ENCODE measurements at regions not wholly inside any gene's neighbourhood (a gene's known extent, or its start where the extent isn't known, plus 50 kb on each side); places are given as distances from the start of the nearest gene placed in this dataset.

- Mint-ChIP-seq H3K27me3 (ENCODE audit: unreplicated experiment) (no peaks in the 10 kb centered on the region), H3K36me3 (ENCODE audit: unreplicated experiment) (no peaks in the 10 kb centered on the region), H3K9me3 (ENCODE audit: unreplicated experiment) (no peaks in the 10 kb centered on the region), H3K27ac (ENCODE audit: unreplicated experiment) (peak overlapping the region; percentile 36), H3K4me3 (ENCODE audit: unreplicated experiment) (no peak overlapping the region), H3K4me1 (ENCODE audit: unreplicated experiment) (peaks cover 40% of the 10 kb centered on the region)
- no peak for DNase-seq (ENCODE audit: extremely low spot score, unreplicated experiment)
- no peak for TF ChIP-seq CTCF (IDR thresholded peaks at IDR 0.05)
These were observed 310.5 kb upstream of the THBS1 start for GRCh38 chr15:39270221-39270855.

GRCh38 chr15:39270934-39271333 is 309.9 kb upstream of the THBS1 start:
- no peaks in the 10 kb centered on the region for H3K9me3 Mint-ChIP-seq (ENCODE audit: unreplicated experiment)
- H3K36me3 Mint-ChIP-seq (ENCODE audit: unreplicated experiment): no peaks in the 10 kb centered on the region
- H3K27ac Mint-ChIP-seq (ENCODE audit: unreplicated experiment): peak overlapping the region; percentile 36

GRCh38 chr15:39272901-39273300 is 308.0 kb upstream of the THBS1 start:
- no peak for TF ChIP-seq CTCF (IDR thresholded peaks at IDR 0.05)
- H3K27me3 Mint-ChIP-seq (ENCODE audit: unreplicated experiment): no peaks in the 10 kb centered on the region
- DNase-seq (ENCODE audit: extremely low spot score, unreplicated experiment): no peak
- no peak overlapping the region for H3K4me3 Mint-ChIP-seq (ENCODE audit: unreplicated experiment)
- peaks cover 56% of the 10 kb centered on the region for H3K4me1 Mint-ChIP-seq (ENCODE audit: unreplicated experiment)
- no peaks in the 10 kb centered on the region for H3K36me3 Mint-ChIP-seq (ENCODE audit: unreplicated experiment)
- H3K9me3 Mint-ChIP-seq (ENCODE audit: unreplicated experiment): no peaks in the 10 kb centered on the region
- no peak overlapping the region for H3K27ac Mint-ChIP-seq (ENCODE audit: unreplicated experiment)

More at GRCh38 chr15:39270934-39271333, 309.9 kb upstream of the THBS1 start:
- H3K4me1 Mint-ChIP-seq (ENCODE audit: unreplicated experiment): peaks cover 43% of the 10 kb centered on the region
- H3K27me3 Mint-ChIP-seq (ENCODE audit: unreplicated experiment): no peaks in the 10 kb centered on the region
- no peak overlapping the region for H3K4me3 Mint-ChIP-seq (ENCODE audit: unreplicated experiment)
- TF ChIP-seq CTCF (IDR thresholded peaks at IDR 0.05): no peak
- no peak for DNase-seq (ENCODE audit: extremely low spot score, unreplicated experiment)

- H3K27me3 Mint-ChIP-seq (ENCODE audit: unreplicated experiment): no peaks in the 10 kb centered on the region
- TF ChIP-seq CTCF (IDR thresholded peaks at IDR 0.05): no peak
- peaks cover 58% of the 10 kb centered on the region for H3K4me1 Mint-ChIP-seq (ENCODE audit: unreplicated experiment)
- H3K36me3 Mint-ChIP-seq (ENCODE audit: unreplicated experiment): no peaks in the 10 kb centered on the region
- no peaks in the 10 kb centered on the region for H3K9me3 Mint-ChIP-seq (ENCODE audit: unreplicated experiment)
- peak overlapping the region; percentile 25 for H3K27ac Mint-ChIP-seq (ENCODE audit: unreplicated experiment)
- H3K4me3 Mint-ChIP-seq (ENCODE audit: unreplicated experiment): no peak overlapping the region
- DNase-seq (ENCODE audit: extremely low spot score, unreplicated experiment): no peak
These were observed 307.0 kb upstream of the THBS1 start for GRCh38 chr15:39273717-39274411.

- no peaks in the 10 kb centered on the region for H3K9me3 Mint-ChIP-seq (ENCODE audit: unreplicated experiment)
- H3K36me3 Mint-ChIP-seq (ENCODE audit: unreplicated experiment): no peaks in the 10 kb centered on the region
- H3K27me3 Mint-ChIP-seq (ENCODE audit: unreplicated experiment): no peaks in the 10 kb centered on the region
- TF ChIP-seq CTCF (IDR thresholded peaks at IDR 0.05): no peak
- DNase-seq (ENCODE audit: extremely low spot score, unreplicated experiment): no peak
- no peak overlapping the region for H3K4me3 Mint-ChIP-seq (ENCODE audit: unreplicated experiment)
- no peak overlapping the region for H3K27ac Mint-ChIP-seq (ENCODE audit: unreplicated experiment)
- peaks cover 64% of the 10 kb centered on the region for H3K4me1 Mint-ChIP-seq (ENCODE audit: unreplicated experiment)
These were observed 305.8 kb upstream of the THBS1 start for GRCh38 chr15:39275066-39275465.

All from osteocyte (in vitro differentiated cells).